KMS-11 (cell line): ENCODE measurements at regions not wholly inside any gene's neighbourhood (a gene's known extent, or its start where the extent isn't known, plus 50 kb on each side); places are given as distances from the start of the nearest gene placed in this dataset.

Experiments
- H2AFZ ChIP-seq: fragments of 200-600 bp; sonication (generic); 2 replicates; pipeline ENCODE4 v1.6.1; 2016; ENCODE audit warnings: antibody characterized with exemption, mixed run types, low read depth
- H3K27ac ChIP-seq: fragments of 200-600 bp; sonication (generic); 2 replicates; pipeline ENCODE4 v1.6.1; 2016; ENCODE audit warnings: mild to moderate bottlenecking, mixed run types
- H3K27me3 ChIP-seq: fragments of 200-600 bp; sonication (generic); 2 replicates; pipeline ENCODE4 v1.6.1; 2017; ENCODE audit warnings: mild to moderate bottlenecking, low read depth, mixed run types, moderate library complexity; ENCODE audit not compliant: insufficient read depth
- H3K36me3 ChIP-seq: fragments of 200-600 bp; sonication (generic); 2 replicates; pipeline ENCODE4 v1.6.1; 2017; ENCODE audit warnings: mild to moderate bottlenecking, mixed run types; ENCODE audit not compliant: insufficient read depth
- H3K4me1 ChIP-seq: fragments of 200-600 bp; sonication (generic); 2 replicates; pipeline ENCODE4 v1.6.1; 2016; ENCODE audit warnings: mild to moderate bottlenecking, low read depth, mixed run types; ENCODE audit not compliant: poor library complexity, severe bottlenecking
- H3K4me2 ChIP-seq: fragments of 200-600 bp; sonication (generic); 2 replicates; pipeline ENCODE4 v1.7.0; 2016; ENCODE audit warnings: mild to moderate bottlenecking, mixed run types
- H3K4me3 ChIP-seq: fragments of 200-600 bp; sonication (generic); IDR thresholded peaks from 2 replicates; pipeline ENCODE4 v1.6.1; 2017; ENCODE audit warnings: low read depth, low read length, mixed read lengths; ENCODE audit not compliant: insufficient read depth
- H3K79me2 ChIP-seq: fragments of 200-600 bp; sonication (generic); 2 replicates; pipeline ENCODE4 v1.6.1; 2016; ENCODE audit warnings: low read depth, mixed run types; ENCODE audit not compliant: insufficient read depth
- H3K9ac ChIP-seq: fragments of 200-600 bp; sonication (generic); 2 replicates; pipeline ENCODE4 v1.6.1; 2016; ENCODE audit warnings: mild to moderate bottlenecking, mixed run types
- H4K20me1 ChIP-seq: fragments of 200-600 bp; sonication (generic); 2 replicates; pipeline ENCODE4 v1.6.1; 2016; ENCODE audit warnings: mild to moderate bottlenecking, mixed run types; ENCODE audit not compliant: insufficient read depth
- TF ChIP-seq, protein P1 (sequence below): fragments of 200-600 bp; sonication (generic); conservative IDR thresholded peaks from 2 replicates; pipeline ENCODE4 v1.6.1; 2017; ENCODE audit warnings: low read depth, mild to moderate bottlenecking, antibody characterized with exemption, low read length, moderate library complexity, mixed read lengths

DNA sequence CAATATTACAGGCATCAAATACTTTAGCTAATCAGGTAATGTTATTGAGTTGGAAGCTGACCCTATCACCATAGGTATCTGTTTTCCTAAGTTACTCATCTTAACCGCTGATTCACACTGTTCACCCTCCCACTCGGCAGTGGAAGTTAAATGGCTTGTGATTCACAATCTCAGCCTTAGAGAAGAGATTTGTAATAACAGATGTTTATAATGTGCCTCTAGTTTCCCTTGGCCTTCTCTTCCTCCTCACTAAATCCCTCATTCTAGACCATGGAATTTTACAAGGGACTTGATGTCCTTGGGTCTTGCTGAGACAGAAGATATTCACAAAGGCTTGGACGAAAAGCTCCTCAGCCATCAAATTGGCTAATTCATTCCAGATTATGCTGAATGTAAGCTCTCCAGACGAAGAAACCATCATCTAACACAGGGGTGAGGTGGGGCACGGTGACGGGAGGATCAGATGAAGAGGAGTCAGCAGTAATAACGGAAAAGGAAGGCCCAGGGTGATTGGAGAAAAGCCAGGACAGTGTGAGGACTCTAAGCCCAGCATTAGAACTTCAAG is 931.7 kb downstream of the MCTP2 start:
- peaks cover 7% of the 10 kb centered on the region for H3K4me1 ChIP-seq
- H3K36me3 ChIP-seq: no peaks in the 10 kb centered on the region
- H2AFZ ChIP-seq: no peak overlapping the region
- H3K4me3 ChIP-seq: no peak overlapping the region
- H3K4me2 ChIP-seq: no peak overlapping the region
- TF ChIP-seq, protein P1, sequence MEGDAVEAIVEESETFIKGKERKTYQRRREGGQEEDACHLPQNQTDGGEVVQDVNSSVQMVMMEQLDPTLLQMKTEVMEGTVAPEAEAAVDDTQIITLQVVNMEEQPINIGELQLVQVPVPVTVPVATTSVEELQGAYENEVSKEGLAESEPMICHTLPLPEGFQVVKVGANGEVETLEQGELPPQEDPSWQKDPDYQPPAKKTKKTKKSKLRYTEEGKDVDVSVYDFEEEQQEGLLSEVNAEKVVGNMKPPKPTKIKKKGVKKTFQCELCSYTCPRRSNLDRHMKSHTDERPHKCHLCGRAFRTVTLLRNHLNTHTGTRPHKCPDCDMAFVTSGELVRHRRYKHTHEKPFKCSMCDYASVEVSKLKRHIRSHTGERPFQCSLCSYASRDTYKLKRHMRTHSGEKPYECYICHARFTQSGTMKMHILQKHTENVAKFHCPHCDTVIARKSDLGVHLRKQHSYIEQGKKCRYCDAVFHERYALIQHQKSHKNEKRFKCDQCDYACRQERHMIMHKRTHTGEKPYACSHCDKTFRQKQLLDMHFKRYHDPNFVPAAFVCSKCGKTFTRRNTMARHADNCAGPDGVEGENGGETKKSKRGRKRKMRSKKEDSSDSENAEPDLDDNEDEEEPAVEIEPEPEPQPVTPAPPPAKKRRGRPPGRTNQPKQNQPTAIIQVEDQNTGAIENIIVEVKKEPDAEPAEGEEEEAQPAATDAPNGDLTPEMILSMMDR: no peak
- no peaks in the 10 kb centered on the region for H3K79me2 ChIP-seq
- H3K9ac ChIP-seq: no peak overlapping the region
- H3K27me3 ChIP-seq: no peaks in the 10 kb centered on the region
- H3K27ac ChIP-seq: no peak overlapping the region
- no peaks in the 10 kb centered on the region for H4K20me1 ChIP-seq

DNA sequence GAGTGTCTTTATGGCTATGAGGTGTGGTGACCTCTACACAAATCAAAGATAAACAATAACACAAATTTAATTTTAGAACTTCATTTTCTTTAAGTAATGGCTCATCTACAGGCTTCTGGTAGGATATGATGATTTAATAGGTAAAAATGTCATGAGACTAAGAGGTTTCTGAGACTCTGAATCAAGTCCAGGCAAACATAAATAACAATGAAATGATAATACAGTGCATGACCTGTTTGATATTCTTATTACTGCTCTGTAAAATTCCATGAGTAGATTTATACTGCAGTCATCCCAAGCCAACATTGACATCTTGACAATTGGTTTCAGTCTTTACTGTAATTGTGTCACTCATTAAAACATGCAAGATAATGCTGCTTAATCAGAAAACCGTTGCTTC is 936.8 kb downstream of the MCTP2 start:
- Histone ChIP-seq H3K9ac (no peak overlapping the region), H3K79me2 (no peaks in the 10 kb centered on the region), H4K20me1 (no peaks in the 10 kb centered on the region), H3K36me3 (no peaks in the 10 kb centered on the region), H3K27ac (no peak overlapping the region), H3K4me2 (no peak overlapping the region), H3K4me1 (peaks cover 7% of the 10 kb centered on the region), H3K27me3 (no peaks in the 10 kb centered on the region), H2AFZ (no peak overlapping the region), H3K4me3 (no peak overlapping the region)
- TF ChIP-seq, protein P1: no peak

DNA sequence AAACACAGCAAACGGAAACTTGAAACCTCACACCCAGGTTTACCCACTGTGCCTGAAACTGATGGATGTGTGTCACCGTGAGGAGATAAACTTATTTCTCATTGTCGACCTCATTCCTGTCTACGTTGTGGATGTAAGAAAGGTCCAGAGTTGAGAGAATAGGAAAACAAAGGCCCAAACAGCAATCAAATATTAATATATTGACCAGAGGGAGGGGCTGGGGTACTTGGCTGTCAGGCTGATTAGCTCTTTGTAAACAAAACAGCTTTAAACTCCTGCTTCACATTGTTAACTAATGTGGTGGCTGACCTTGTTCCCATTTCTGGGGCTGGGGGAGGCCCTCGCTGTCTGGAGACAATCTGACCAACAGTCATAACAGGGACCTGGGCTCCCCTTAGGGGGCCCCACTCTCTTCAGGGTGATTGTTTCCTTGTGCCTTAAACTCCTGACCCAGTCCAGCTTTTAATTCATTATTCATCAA is 937.6 kb downstream of the MCTP2 start:
- Histone ChIP-seq H3K4me3 (no peak overlapping the region), H3K27me3 (no peaks in the 10 kb centered on the region), H3K4me1 (peaks cover 1% of the 10 kb centered on the region), H3K79me2 (no peaks in the 10 kb centered on the region), H4K20me1 (no peaks in the 10 kb centered on the region), H2AFZ (no peak overlapping the region), H3K4me2 (no peak overlapping the region), H3K9ac (no peak overlapping the region), H3K36me3 (no peaks in the 10 kb centered on the region), H3K27ac (no peak overlapping the region)
- TF ChIP-seq, protein P1: no peak

DNA sequence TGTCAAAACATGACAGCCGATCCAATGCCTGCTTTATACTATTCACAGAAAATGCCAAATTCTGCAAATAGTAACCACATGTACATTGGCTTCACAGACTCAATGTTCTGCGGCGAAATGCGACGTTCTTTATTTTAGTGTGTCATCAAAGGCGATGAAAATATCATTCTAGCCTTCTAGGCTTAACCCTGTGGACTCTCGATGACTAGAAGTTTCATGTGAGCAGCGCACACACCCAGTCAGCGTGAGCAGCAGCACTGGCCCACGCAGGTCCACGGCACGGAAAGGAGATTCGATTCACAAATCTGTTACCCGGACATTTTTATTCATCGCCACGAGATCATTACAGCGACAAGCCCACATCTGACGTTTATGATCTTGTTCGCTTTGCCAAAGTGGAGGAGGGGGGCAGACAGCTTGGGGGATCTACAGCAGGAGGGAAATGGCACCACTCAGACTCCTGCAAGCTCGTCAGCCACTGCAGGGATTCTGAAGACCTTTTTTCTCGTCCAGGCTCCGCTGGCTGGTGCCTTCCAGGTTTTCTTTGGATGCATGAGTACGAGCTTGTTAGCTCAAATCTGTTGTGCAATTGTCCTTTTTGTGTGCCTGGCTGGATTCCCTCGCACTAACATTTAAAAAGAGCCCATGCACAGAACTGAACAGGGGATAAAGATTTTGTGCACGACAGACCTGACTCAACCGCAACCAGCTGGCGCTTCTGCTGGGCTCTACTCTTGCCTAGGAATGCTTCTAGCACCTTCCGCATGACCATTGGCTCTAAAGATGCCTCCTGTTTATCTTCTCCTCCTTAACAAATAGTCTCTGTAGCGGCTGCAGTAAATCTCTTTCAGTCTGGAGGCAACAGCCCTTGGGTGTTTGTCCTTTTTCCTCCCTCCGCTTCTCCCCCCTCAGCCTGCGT is 938.4 kb downstream of the MCTP2 start:
- no peak overlapping the region for H2AFZ ChIP-seq
- no peaks in the 10 kb centered on the region for H3K79me2 ChIP-seq
- H3K36me3 ChIP-seq: no peaks in the 10 kb centered on the region
- H3K4me2 ChIP-seq: no peak overlapping the region
- no peaks in the 10 kb centered on the region for H3K27me3 ChIP-seq
- no peak overlapping the region for H3K27ac ChIP-seq
- H3K9ac ChIP-seq: no peak overlapping the region
- TF ChIP-seq, protein P1: no peak
- H3K4me3 ChIP-seq: no peak overlapping the region
- no peaks in the 10 kb centered on the region for H3K4me1 ChIP-seq
- H4K20me1 ChIP-seq: no peaks in the 10 kb centered on the region
